Endodermal cell (in vitro differentiated cells): ENCODE measurements at regions not wholly inside any gene's neighbourhood (a gene's known extent, or its start where the extent isn't known, plus 50 kb on each side); places are given as distances from the start of the nearest gene placed in this dataset.

Experiments
- DNase-seq: peaks from one replicate; pipeline ENCODE4 v3.0.0-alpha.2; 2017
- H3K27ac ChIP-seq: 2 replicates; pipeline ENCODE4 v1.5.1; 2013; ENCODE audit warnings: mild to moderate bottlenecking, low read depth, low read length, moderate library complexity
- H3K27me3 ChIP-seq: 2 replicates; pipeline ENCODE4 v1.6.1; 2013; ENCODE audit warnings: mild to moderate bottlenecking, low read length, moderate library complexity; ENCODE audit not compliant: insufficient read depth, control insufficient read depth, poor library complexity, severe bottlenecking
- H3K36me3 ChIP-seq: 2 replicates; pipeline ENCODE4 v1.7.0; 2013; ENCODE audit warnings: mild to moderate bottlenecking, low read length, moderate library complexity; ENCODE audit not compliant: control insufficient read depth, insufficient read depth
- H3K4me1 ChIP-seq: one replicate; pipeline ENCODE4 v1.7.0; 2013; ENCODE audit warnings: low read length; ENCODE audit not compliant: control insufficient read depth, insufficient read depth
- H3K4me3 ChIP-seq: 2 replicates; pipeline ENCODE4 v1.5.1; 2013; ENCODE audit warnings: mild to moderate bottlenecking, low read length, moderate library complexity
- H3K9ac ChIP-seq: 2 replicates; pipeline ENCODE4 v1.6.1; 2013; ENCODE audit warnings: mild to moderate bottlenecking, low read length, moderate library complexity; ENCODE audit not compliant: poor library complexity, severe bottlenecking; ENCODE audit errors: extremely low read depth
- H3K9me3 ChIP-seq: 2 replicates; pipeline ENCODE4 v1.6.1; 2013; ENCODE audit warnings: mild to moderate bottlenecking, low read length, moderate library complexity; ENCODE audit not compliant: control insufficient read depth
- H3K27ac Mint-ChIP-seq: 2 replicates; pipeline ENCODE4 v1.8.0; 2020; ENCODE audit warnings: mixed read lengths
- H3K27me3 Mint-ChIP-seq: 2 replicates; pipeline ENCODE4 v1.8.0; 2021; ENCODE audit warnings: mild to moderate bottlenecking, mixed read lengths; ENCODE audit not compliant: insufficient read depth
- H3K36me3 Mint-ChIP-seq: 2 replicates; pipeline ENCODE4 v1.8.0; 2020; ENCODE audit warnings: low read depth, mixed read lengths
- H3K4me1 Mint-ChIP-seq: 2 replicates; pipeline ENCODE4 v1.8.0; 2020; ENCODE audit warnings: mixed read lengths
- H3K4me3 Mint-ChIP-seq: 2 replicates; pipeline ENCODE4 v1.8.0; 2020; ENCODE audit warnings: mild to moderate bottlenecking, moderate library complexity, mixed read lengths
- H3K9me3 Mint-ChIP-seq: 2 replicates; pipeline ENCODE4 v1.8.0; 2020; ENCODE audit warnings: mild to moderate bottlenecking, mixed read lengths
- WGBS, 2 experiments: methylation state at CpG; one replicate each; pipeline versions ENCODE4 v1.1.5 to v1.1.7; 2013; ENCODE audit warnings: missing lambda C conversion rate in 2 of 2, mixed read lengths in 1 of 2; ENCODE audit not compliant: insufficient coverage in 1 of 2, insufficient read length in 1 of 2; 5-methylcytosine and 5-hydroxymethylcytosine counted together
- TF ChIP-seq, protein P1 (sequence below): fragments of 200-600 bp; sonication (generic); conservative IDR thresholded peaks from 2 replicates; pipeline ENCODE4 v1.5.0; 2021; ENCODE audit warnings: antibody characterized with exemption, mild to moderate bottlenecking

DNA sequence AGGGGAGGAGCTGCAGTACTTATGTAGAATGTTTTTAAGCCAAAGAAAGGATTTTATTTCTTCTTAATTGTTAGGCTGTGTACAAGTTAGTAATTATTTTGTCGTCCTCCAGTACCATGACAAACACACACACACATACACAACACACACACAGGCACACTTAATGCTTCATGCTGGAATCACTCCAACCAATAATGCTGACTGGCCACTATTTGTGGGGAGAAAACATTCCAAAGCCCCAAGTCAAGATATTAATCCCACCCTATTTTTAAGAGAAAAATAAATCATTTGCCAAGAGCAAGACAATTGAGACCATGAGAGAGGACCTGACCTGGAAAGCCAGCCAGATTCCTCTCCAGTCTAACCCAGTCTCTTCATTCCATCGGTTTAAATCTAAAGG is 51.8 kb upstream of the TMCO5A start:
- Mint-ChIP-seq H3K36me3 (no peaks in the 10 kb centered on the region), H3K27me3 (no peaks in the 10 kb centered on the region), H3K4me1 (peaks cover 17% of the 10 kb centered on the region), H3K4me3 (no peak overlapping the region), H3K27ac (no peak overlapping the region), H3K9me3 (no peaks in the 10 kb centered on the region)
- Histone ChIP-seq H3K9me3 (no peaks in the 10 kb centered on the region), H3K9ac (no peak overlapping the region), H3K4me3 (no peak overlapping the region), H3K27me3 (no peaks in the 10 kb centered on the region), H3K4me1 (peaks cover 12% of the 10 kb centered on the region), H3K27ac (no peak overlapping the region), H3K36me3 (no peaks in the 10 kb centered on the region)
- TF ChIP-seq, protein P1, sequence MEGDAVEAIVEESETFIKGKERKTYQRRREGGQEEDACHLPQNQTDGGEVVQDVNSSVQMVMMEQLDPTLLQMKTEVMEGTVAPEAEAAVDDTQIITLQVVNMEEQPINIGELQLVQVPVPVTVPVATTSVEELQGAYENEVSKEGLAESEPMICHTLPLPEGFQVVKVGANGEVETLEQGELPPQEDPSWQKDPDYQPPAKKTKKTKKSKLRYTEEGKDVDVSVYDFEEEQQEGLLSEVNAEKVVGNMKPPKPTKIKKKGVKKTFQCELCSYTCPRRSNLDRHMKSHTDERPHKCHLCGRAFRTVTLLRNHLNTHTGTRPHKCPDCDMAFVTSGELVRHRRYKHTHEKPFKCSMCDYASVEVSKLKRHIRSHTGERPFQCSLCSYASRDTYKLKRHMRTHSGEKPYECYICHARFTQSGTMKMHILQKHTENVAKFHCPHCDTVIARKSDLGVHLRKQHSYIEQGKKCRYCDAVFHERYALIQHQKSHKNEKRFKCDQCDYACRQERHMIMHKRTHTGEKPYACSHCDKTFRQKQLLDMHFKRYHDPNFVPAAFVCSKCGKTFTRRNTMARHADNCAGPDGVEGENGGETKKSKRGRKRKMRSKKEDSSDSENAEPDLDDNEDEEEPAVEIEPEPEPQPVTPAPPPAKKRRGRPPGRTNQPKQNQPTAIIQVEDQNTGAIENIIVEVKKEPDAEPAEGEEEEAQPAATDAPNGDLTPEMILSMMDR: no peak
- WGBS, 2 experiments: 100% methylated on average over 1 of the region's 2 CpGs; no CpG with 5 or more reads in 1 of the 2 experiments
- DNase-seq: no peak
